GM18508 (cell line): ENCODE measurements at regions not wholly inside any gene's neighbourhood (a gene's known extent, or its start where the extent isn't known, plus 50 kb on each side); places are given as distances from the start of the nearest gene placed in this dataset.

Experiments used
- ATAC-seq: cut with Tn5 transposase; IDR thresholded peaks from one replicate; pipeline ENCODE4 v1.9.1; 2021; ENCODE audit warnings: moderate number of reproducible peaks; ENCODE audit not compliant: insufficient read depth, unreplicated experiment

GRCh38 chr7:136086712-136087111, 109.6 kb upstream of the MTPN start:
- ATAC-seq: peak; percentile 93

- ATAC-seq: no peak
Measured at GRCh38 chr7:136079934-136080333, 102.8 kb upstream of the MTPN start.

GRCh38 chr7:136079478-136079892, 102.3 kb upstream of the MTPN start:
- ATAC-seq: no peak

GRCh38 chr7:136079066-136079465, 101.9 kb upstream of the MTPN start:
- ATAC-seq: no peak

GRCh38 chr7:136078630-136079029, 101.5 kb upstream of the MTPN start:
- no peak for ATAC-seq

GRCh38 chr7:136076954-136077353, 99.8 kb upstream of the MTPN start:
- ATAC-seq: no peak

- no peak for ATAC-seq
Measured at GRCh38 chr7:136074843-136075242, 97.7 kb upstream of the MTPN start.

GRCh38 chr7:136072447-136072846, 95.3 kb upstream of the MTPN start:
- ATAC-seq: no peak

- ATAC-seq: no peak
Measured at GRCh38 chr7:136070736-136071505, 93.8 kb upstream of the MTPN start.

GRCh38 chr7:136069840-136070529, 92.8 kb upstream of the MTPN start:
- no peak for ATAC-seq

GRCh38 chr7:136067277-136067676, 90.1 kb upstream of the MTPN start:
- ATAC-seq: no peak

- ATAC-seq: no peak
Measured at GRCh38 chr7:136066304-136067143, 89.4 kb upstream of the MTPN start.

GRCh38 chr7:136064627-136065237, 87.6 kb upstream of the MTPN start:
- no peak for ATAC-seq

- ATAC-seq: no peak
Measured at GRCh38 chr7:136064081-136064480, 86.9 kb upstream of the MTPN start.

- no peak for ATAC-seq
Measured at GRCh38 chr7:136063326-136063666, 86.1 kb upstream of the MTPN start.

- ATAC-seq: no peak
Measured at GRCh38 chr7:136062625-136063325, 85.6 kb upstream of the MTPN start.

GRCh38 chr7:136061433-136061832, 84.3 kb upstream of the MTPN start:
- ATAC-seq: no peak

- no peak for ATAC-seq
Measured at GRCh38 chr7:136058546-136058945, 81.4 kb upstream of the MTPN start.

GRCh38 chr7:136057509-136057908, 80.3 kb upstream of the MTPN start:
- ATAC-seq: no peak

- ATAC-seq: no peak
Measured at GRCh38 chr7:136056651-136057231, 79.6 kb upstream of the MTPN start.
